IPS DF 4.7 (cell line): ENCODE measurements at regions not wholly inside any gene's neighbourhood (a gene's known extent, or its start where the extent isn't known, plus 50 kb on each side); places are given as distances from the start of the nearest gene placed in this dataset.
"Not testable (repeated sequence)": the region's sequence is repeated elsewhere in the genome, so short reads cannot be mapped to it uniquely, and the experiment has no call there.

Source experiments
- DNase-seq: peaks from one replicate; pipeline ENCODE4 v3.0.0-alpha.2; 2013; ENCODE audit warnings: low spot score; ENCODE audit errors: extremely low read depth

DNA sequence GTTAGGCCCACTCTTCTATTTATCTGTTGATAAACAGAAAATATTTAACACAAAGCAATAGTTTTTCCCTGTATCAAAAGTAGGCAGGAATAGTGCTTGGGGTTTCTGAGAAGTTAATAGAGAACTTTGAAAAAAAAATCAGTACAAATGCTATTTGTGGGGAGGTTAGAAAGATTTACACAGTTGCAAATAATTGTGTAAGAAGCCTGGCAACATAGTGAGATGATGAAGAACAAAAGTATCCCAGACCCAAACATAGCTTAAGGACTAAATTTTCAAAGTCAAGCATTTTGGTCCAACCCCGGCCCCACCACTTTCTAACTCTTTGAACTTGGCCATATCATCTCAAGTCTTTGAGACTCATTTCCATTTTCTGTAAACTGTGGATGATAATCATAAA, 687.5 kb upstream of the TMEM132C start:
- DNase-seq, result no peak

DNA sequence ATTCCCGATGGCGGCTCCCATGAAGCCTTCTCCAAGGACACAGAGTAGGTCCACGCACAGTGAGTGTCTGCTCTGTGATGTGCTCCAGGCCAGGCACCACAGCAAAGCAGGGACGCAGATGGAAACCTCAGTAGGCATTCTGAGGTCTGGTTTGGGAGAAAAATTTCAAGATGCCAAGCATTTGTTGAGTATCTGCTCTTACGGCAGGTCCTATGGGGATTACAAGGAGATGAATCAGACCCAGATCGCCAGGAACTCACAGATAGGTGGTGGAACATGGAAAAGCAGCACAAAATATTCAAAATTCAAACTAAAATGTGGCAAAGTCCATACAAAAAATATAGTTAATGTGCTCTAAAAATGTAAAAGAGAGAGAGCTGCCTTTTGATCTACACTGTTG, 684.9 kb upstream of the TMEM132C start:
- DNase-seq, result no peak

DNA sequence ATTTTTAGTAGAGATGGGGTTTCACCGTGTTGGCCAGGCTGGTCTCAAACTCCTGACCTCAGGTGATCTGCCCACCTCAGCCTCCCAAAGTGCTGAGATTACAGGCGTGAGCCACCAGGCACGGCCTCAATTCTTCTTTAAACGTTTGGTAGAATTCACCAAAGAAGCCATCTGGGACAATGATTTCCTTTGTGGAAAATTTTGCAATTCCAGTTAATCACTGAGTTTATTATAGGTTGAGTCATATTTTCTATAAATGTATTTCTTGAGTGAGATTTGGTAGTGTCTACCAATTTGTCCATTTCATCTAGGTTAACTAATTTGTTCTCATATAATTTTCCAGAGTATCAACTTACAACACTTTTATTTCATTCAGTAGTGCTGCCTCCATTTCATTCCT, 683.9 kb upstream of the TMEM132C start:
- DNase-seq, result no peak

DNA sequence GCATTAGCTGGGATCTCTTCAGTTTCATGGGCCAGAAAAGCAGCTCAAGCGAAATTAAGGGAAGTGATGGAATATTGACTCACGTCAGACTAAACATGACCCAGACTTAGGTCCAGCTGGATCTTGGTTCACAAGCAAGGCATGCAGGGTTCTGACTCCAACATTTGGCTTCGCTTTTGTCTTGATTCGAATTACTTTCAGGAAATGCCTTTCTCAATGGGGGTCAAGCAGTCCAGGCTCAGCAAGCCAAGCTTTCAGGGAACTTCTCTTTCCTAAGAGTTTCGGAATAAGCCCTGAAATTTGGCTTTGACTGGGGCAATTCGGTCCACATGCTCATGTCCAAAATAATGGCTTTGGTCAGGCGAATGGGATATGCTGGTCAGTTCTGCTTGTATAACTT, 678.7 kb upstream of the TMEM132C start:
- DNase-seq, result no peak

DNA sequence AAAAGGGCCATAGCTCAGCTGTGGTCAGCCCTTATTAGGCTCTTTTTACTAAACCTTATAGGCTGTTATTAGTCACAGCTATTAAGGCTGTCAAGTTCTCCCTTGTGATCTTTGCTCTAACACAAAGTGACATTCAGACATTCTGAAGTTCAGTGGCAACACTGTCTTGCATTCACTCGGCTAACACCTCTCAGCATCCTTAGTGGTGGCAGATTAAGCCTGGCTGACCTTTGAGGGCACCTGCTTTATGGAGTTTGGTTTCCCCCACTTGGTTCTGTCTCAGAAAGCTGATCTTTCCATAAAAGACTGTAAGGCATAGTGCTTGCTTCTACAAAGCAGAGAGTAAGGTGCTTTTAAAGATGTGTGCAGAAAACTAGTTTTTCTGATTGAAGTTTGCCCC, 677.4 kb upstream of the TMEM132C start:
- DNase-seq, result no peak

DNA sequence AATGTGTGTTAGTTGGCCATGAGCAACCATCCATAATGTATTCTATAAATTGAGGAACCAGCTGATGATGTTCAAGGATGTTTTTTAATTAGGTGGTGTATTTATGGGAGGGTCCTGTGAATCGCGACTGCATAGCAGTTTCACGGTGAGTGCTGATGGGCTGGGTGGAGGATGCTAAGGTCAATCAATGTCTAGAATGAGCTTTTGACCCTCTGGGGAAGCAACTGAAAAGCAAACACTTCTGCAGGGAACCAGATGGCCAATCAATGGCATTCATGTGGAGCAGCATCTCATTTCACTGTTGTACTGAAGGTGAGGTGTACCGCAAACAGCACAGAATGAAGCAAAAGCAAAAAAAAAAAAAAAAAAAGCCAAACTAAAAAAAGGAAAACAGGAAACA, 676.1 kb upstream of the TMEM132C start:
- no peak for DNase-seq

DNA sequence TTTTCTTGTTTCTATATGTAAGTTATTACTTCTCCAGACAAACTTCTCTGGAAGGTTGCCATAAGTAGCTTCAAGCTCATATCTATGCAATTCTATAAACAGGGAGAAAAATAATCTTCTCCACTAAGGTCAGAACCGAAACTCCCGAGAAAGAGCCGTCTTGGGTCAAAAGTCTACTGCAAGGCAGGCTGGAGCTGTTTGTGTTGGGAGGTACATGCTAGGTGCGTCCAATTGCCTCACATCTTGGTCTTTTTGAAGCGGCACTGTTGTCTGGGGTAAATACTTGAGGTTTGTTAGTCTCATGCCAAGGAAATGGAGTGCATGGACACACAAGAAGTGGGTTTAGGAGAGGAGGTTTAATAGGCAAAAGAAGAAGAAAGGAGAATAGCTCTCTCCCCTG, 674.7 kb upstream of the TMEM132C start:
- no peak for DNase-seq

DNA sequence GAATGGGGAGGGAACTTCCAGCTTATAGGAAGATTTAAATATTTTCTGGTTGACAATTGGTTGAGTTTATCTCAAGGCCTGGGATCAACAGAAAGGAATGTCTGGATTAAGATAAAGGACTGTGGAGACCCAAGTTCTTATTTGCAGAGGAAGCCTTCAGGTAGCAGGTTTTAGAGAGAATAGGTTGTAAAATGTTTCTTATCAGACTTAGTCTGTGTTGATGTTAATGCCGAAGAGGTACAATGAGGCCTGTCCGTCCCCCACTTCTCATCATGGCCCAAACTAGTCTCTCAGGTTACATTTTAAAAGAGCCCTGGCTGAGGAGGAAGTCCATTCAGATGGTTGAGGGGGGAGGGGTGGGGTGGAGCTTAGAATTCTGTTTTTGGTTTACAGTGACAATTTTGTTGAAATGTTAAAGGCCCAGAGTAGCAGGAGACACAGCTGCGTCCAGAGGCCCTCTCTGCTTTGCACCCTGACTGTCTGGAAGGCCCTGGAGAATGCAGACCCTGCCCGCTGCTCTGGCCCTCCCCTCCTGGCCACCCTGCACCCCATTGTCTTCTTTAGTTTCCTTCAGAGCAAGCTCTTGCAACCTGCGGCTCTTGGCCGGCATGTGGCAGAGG, 672.5 kb upstream of the TMEM132C start:
- DNase-seq, result peak; percentile 84

DNA sequence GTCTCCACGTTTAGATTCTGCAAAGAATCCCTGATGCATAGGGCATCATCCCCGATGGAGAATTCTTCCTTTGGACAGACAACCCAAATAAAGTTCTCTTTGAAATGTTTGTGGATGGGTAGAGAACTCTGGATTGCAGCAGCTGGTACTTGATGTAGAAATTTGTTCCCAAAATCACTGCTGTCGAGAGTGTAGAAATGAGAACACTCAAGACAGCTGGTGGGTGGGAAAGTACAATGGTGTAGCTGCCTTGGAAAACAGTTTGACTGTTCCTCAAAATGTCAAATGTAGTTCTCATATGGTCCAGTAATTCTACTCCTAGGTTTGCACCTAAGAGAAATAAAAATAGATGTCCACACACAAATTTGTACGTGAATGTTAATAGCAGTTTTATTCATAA, 671.5 kb upstream of the TMEM132C start:
- no peak for DNase-seq

DNA sequence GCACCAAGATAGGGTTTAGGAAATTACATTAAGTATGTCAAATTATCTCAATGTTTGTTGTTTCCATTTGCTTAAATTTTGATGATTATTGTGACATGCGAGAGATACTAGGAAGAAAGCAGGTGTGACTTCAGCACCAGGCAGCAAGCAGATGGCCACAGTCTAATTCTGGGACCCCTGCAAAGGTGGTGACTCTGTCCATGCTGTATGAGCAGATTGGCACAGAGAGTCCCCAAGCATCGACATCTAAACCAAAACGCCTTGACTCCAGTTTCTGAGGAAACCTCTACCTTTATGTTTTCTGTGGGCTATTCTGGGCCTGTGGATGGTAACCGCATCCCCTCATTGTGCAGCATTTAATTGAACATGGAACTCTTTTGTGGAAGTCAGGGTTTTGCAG, 670.1 kb upstream of the TMEM132C start:
- DNase-seq, result no peak

DNA sequence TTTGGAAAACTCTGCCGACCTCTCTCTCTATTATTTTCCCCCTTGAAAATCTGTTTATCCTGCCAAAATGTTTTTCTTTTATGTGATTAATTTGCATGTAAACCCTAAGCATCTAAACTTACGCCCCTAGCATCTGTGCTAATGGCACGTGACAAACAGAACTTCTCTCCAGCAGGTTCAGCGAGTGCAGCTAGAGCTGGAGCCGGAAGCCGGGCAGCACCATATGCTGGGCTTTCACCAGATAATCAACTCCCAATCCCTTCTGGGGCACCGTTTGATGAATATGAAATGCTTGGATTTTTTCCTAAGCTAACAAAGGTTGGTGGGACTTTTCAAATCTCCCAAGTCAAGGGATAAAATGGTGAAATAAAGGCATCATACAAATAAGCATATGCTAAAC, 667.5 kb upstream of the TMEM132C start:
- no peak for DNase-seq

DNA sequence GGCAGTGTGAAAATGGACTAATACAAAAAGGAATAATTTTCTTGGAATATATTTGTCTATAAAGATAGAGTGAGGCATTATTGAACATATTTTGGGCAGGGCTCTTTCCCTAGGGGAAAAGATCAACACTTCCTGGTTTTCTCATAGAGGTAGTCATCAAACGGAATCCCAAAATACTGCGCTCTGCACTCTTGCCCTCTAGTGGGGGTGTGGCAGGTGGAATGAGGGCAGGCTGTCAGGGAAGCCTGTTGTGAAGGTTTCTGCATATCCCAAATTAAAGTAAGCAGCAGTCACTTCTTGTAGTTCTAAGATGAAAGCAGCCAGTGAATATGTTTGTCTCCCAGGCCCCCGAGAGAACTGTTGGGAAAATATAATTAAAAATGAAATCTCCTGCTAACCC, 666.8 kb upstream of the TMEM132C start:
- no peak for DNase-seq

DNA sequence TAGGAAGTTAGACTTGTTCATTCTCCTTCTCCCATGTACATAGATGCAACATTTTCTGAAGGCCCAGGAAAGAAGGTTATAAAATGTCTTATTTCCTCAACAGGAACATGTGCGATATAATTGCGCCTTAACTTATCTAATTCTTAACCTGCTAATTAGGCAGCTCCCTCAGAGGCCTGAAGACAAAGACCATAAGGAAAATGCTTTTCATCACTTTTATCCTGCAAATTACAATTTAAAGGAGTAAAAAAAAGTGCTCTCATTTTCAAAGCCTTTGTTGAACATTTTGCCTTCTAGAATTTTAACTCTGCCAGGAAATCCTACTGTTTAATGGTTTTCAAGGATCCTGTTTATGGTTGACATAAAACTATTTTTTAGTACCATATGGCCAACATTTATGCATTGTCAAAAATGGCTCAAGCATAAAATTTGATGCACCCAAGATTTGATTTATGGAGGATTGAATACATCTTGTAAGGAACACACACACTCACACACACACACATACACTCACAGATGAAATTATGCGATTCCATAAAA, 660.4 kb upstream of the TMEM132C start:
- DNase-seq, result no peak

DNA sequence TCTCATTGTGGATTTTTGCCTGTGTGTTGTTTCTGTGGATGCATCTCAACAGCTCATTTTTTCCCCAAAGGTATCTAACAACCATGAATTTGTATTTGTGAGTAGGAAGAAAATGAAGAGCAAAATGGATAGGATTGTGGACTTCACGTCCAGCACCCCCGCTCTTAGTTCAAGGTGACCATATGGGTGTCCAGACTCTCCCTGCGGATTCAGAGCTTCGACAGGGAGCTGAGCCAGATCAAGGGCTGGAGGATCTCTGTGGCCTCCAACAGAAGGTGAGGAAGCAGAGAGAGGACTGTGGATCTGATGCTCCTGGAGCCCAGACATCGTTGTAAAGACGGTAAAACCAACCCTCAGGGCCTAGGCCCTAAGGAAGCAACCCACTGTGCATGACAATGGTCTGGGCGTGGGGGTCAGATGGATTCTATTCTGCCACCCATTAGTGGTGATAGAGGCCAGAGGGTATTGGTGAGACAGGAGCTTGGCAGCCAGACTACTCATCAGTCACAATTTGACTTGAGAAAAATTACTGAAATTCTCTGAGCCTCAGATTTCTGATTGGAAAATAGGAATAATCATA, 659.7 kb upstream of the TMEM132C start:
- DNase-seq, result no peak

DNA sequence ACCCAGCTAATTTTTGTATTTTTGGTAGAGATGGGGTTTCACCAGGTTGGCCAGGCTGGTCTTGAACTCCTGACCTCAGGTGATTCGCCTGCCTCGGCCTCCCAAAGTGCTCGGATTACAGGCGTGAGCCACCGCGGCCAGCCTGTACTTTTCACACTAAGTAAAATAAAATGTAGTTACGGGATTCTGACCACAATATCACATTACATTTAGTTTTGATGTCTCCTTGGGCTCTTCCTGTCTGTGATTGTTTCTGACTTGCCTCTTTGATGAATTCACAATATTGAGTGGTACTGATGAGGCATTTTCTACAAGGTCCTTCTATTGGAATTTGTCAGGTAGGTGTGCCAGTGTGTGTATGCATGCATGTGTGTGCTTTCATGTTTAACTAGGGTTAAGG, 658.6 kb upstream of the TMEM132C start:
- not testable (repeated sequence) for DNase-seq

DNA sequence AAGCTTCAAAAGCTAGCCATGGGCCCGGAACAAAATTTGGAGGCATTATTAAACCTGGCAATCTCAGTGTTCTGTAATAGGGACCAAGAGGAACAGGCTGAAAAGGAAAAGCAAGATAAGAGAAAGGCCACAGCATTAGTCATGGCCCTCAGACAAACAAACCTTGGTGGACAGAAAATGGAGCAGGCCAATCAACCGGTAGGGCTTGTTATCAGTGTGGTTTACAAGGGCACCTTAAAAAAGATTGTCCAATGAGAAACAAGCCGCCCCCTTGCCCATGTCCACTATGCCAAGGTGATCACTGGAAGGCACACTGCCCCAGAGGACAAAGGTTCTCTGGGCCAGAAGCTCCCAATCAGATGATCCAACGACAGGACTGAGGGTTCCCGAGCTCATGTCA, 653.9 kb upstream of the TMEM132C start:
- no peak for DNase-seq

DNA sequence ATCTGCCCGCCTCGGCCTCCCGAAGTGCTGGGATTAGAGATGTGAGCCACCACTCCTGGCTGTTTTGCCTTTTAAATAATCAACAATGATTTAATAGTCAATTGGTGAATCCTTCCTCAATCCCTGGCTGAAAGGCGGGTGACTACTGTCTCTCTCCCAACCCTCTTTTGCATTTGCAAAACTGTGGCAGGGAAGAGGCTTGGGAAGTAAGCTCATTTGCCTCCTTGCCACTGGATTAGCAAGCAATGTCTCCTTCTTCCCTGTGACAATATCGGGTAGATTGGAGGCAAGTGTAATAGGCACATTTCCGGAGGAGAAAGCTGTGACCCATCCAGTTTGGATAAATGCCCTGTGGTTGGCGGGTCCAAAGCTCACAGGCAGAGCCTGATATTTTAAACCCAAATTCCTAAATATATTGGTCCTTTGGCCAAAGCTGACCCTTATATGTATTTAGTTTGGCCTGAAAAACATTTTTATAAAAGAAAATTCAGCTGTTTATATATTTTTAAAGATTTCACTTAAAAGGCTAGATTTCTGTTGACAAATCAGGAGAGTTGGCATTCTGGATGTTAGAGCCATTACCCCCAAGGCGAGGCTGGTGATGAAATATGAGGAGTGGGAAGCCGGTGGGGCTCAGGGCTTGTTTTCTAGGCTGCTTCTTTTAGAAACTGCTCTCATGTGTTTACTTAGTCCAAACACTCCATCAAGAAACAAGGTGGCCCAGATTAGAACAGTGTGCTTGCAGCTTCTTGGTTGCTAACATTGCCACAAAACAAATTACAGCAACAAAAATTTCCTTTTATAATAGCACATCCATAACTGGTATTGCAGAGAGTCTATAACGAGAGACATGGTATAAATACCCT, 646.9 kb upstream of the TMEM132C start:
- no peak for DNase-seq

DNA sequence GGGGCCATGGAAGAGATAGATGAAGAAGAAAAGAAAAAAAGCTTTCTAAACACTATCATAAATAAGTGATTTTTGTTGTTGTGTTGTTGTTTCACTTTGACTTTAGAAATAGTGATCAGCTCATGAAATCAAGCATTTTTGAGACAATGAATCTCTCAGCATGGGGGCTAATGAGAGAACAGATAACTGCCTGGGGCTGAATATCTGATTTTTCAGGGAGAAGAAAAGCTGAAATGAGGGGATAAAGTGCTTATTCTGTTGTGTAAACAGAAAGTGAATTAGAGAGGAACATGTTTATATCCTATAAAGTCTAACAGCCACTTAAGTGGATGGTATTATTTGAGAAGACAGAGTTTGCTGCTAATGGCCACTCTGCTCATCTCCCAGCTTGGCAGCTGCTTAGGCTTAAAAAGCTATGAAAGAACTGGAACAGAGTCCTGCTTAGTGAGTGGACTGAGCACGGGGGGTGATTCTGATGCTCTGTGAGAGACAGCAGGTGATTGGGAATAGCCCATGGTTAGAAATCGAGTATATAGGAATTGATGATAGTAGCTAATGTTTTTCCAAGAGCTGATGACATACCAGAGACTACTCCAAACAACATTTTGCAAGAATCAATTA, 646.1 kb upstream of the TMEM132C start:
- no peak for DNase-seq

DNA sequence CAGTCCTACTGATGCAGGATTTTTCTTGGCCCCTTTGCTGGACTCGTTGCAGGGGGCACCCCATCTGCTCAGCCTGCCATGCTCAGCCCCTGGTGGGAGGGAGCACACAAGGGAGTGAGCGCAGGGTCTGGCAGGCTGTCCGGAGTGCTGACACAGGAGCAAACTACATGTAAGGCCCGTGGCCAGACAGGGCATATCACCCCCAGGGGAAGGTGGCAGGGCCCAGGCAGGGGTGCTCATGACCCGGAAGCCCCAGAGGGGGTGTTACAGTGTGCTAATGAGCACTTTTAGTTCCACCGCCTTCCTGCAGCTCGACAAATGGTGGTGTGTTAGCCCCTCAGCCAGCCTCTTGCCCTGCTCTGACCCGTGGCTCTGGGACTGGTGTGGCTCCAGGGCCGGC, 645.6 kb upstream of the TMEM132C start:
- no peak for DNase-seq

DNA sequence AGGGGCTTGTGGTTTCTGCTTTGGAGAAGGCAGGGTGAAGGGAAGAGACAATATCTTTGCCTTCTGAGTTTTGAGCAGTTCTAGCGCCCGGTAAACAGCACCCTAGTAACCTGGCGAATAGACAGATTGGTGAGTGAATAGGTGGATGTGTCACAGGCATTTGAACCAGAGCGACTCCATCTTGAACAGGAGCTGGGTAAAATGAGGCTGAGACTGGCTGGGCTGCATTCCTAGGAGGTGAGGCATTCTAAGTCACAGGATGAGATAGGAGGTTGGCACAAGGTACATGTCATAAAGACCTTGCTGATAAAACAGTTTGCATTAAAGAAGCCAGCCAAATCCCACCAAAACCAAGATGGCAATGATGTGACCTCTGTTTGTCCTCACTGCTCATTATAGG, 643.6 kb upstream of the TMEM132C start:
- no peak for DNase-seq

DNA sequence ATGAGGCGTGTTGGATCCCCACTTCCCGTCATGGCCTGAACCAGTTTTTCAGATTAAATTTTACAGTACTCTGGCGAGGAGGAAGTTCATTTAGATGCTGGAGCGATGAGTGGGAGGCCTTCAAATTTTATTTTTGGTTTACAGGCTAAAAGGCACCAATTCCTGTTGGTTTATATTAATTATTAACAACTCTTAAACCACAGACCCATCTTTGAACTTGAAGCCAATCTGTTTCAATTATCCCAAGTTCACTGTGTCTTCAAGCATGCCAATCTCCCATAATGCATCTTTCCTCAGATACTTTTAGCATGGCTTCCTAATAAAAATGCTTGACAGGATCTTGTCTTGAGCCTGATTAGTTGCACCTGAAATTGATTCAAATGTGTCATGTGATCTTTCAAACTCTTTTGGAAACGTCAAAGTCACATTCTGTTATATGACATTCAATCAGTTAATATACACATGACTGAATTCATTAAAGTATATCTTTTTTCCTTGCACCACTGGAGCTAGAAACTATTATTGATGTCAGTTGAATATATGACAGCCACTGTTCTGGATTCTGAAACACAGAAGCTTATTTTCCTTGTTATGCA, 641.7 kb upstream of the TMEM132C start:
- no peak for DNase-seq

DNA sequence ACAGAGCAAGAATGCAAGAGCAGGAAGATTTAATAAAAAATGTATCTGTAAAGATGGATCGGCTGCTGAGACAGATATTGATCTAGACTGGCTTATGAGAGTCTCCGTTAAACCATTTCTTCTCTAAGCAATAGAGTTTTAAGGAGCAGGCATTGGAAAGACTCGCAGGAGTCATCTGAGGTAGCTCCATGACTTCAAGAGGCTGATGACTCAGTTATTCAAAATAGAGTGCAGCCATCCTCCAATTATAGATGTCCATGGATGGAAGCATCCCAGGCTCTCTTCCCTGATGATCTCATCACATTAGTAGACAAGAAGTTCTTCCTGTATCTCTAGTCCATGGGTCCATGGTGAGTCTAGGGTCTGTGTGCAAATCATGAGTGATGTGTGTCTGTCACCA, 638.3 kb upstream of the TMEM132C start:
- no peak for DNase-seq
